Adrenal gland (tissue), 9 donors: ENCODE measurements at regions not wholly inside any gene's neighbourhood (a gene's known extent, or its start where the extent isn't known, plus 50 kb on each side); places are given as distances from the start of the nearest gene placed in this dataset.

Experiments used
- DNase-seq, 7 donors: peaks; one replicate each; pipeline ENCODE4 v3.0.0-alpha.2; 2019 to 2020
- H3K27ac ChIP-seq, 5 donors: fragments of 200-600 bp; sonication (generic) in 4 of 5; 1 replicate in 3 of 5; 2 replicates in 2 of 5; pipeline versions ENCODE4 v1.5.1 to v1.8.0; 2016 to 2020; ENCODE audit warnings: mild to moderate bottlenecking in 1 of 5
- H3K27me3 ChIP-seq: fragments of 200-600 bp; 2 replicates; pipeline ENCODE4 v1.8.0; 2021
- H3K36me3 ChIP-seq, 2 donors: fragments of 200-600 bp; replicated peaks in 1 of 2; 1 replicate in 1 of 2; 2 replicates in 1 of 2; pipeline versions ENCODE4 v1.5.1 to v1.8.0; 2018 to 2022
- H3K4me1 ChIP-seq, 2 donors: fragments of 200-600 bp; replicated peaks in 1 of 2; 1 replicate in 1 of 2; 2 replicates in 1 of 2; pipeline versions ENCODE4 v1.5.1 to v1.8.0; 2018 to 2021
- H3K4me3 ChIP-seq, 4 donors: fragments of 200-600 bp; sonication (generic) in 3 of 4; one replicate each; pipeline ENCODE4 v1.5.1; 2016 to 2018
- H3K9me3 ChIP-seq, 3 donors: fragments of 200-600 bp; sonication (generic) in 1 of 3; replicated peaks in 1 of 3; 1 replicate in 2 of 3; 2 replicates in 1 of 3; pipeline versions ENCODE4 v1.5.1 to v1.8.0; 2016 to 2021
- POLR2A ChIP-seq, 2 donors: fragments of 450-650 bp; IDR thresholded peaks; one replicate each; pipeline ENCODE4 v1.6.1; 2017; ENCODE audit warnings: antibody characterized with exemption in 2 of 2, mild to moderate bottlenecking in 2 of 2, moderate library complexity in 1 of 2
- WGBS, 4 donors: extraction: QIAGEN DNeasy Blood & Tissue Kit in 2 of 4; methylation state at CpG; one replicate each; pipeline versions ENCODE4 v1.1.5 to v1.1.7; 2013 to 2017; 5-methylcytosine and 5-hydroxymethylcytosine counted together
- intact Hi-C, 2 donors: fragments of 100-400 bp; cut with DNase I; formaldehyde crosslinking; loops; one replicate each; pipeline versions ENCODE4 v1.14.1 to v1.15.0; 2022 to 2023
- TF ChIP-seq, protein P1 (sequence below), 6 experiments: fragments of 450-650 bp in 4 of 6; fragments of 200-600 bp in 2 of 6; sonication (generic) in 1 of 6; IDR thresholded peaks; 1 replicate in 5 of 6; 2 replicates in 1 of 6; pipeline versions ENCODE4 v1.5.1 to v1.8.0; 2016 to 2021; ENCODE audit warnings: antibody characterized with exemption in 6 of 6, mild to moderate bottlenecking in 2 of 6, moderate library complexity in 1 of 6
- donor health status: healthy with polysubstance abuse.
- donor health status: Bipolar disorder and iron deficiency.
- donor health status: DM: yes; HTN: yes; CAD: no.
- donor health status: DM: no; HTN: no; CAD: no.
- donor health status: DM: no; HTN: no; CAD: no.

DNA sequence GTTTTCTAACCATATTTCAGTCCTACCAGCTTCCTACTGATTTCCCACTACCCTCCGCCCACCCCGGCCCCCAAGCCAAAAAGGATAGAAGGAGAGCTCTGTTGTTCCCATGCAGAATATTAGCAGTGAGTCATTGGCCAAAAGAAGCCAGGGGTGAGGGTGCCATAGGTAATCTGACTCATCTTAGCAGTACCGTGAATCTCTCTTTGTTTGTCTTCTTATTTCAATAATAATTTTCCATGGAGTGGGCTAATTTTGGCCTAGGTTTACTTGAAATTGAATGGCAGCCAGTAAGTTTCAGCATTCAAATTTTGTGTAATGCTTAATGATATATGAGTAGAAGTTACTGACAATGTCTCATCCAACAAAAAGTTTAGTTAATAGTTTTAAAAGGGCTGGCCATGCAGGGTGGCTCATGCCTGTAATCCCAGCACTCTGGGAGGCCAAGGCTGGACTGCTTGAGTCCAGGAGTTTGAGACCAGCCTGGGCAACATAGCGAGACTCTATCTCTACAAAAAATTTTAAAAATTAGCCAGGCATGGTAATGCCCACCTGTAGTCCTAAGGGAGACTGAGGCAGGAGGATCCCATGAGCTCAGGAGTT is 74.2 kb downstream of the C9orf152 start:
- no peaks in the 10 kb centered on the region for H3K9me3 ChIP-seq
- H3K36me3 ChIP-seq, result no peaks in the 10 kb centered on the region
- no peak overlapping the region for H3K27ac ChIP-seq
- H3K27me3 ChIP-seq, result no peaks in the 10 kb centered on the region
- no peak overlapping the region for H3K4me3 ChIP-seq
- no peak for DNase-seq
- intact Hi-C loops, result no loop called here
- no peak for TF ChIP-seq POLR2A (IDR thresholded peaks at IDR 0.05)
- TF ChIP-seq, protein P1, sequence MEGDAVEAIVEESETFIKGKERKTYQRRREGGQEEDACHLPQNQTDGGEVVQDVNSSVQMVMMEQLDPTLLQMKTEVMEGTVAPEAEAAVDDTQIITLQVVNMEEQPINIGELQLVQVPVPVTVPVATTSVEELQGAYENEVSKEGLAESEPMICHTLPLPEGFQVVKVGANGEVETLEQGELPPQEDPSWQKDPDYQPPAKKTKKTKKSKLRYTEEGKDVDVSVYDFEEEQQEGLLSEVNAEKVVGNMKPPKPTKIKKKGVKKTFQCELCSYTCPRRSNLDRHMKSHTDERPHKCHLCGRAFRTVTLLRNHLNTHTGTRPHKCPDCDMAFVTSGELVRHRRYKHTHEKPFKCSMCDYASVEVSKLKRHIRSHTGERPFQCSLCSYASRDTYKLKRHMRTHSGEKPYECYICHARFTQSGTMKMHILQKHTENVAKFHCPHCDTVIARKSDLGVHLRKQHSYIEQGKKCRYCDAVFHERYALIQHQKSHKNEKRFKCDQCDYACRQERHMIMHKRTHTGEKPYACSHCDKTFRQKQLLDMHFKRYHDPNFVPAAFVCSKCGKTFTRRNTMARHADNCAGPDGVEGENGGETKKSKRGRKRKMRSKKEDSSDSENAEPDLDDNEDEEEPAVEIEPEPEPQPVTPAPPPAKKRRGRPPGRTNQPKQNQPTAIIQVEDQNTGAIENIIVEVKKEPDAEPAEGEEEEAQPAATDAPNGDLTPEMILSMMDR (IDR thresholded peaks at IDR 0.05), result no peak
- peaks cover 0 to 2% of the 10 kb centered on the region in 2 donors for H3K4me1 ChIP-seq
- 72 to 80% (median 77%) methylated on average over 4 of the region's 4 CpGs for WGBS, 4 donors

- Histone ChIP-seq H3K27ac (no peak overlapping the region), H3K9me3 (no peaks in the 10 kb centered on the region), H3K4me3 (no peak overlapping the region), H3K27me3 (no peaks in the 10 kb centered on the region), H3K4me1 (no peaks in the 10 kb centered on the region), H3K36me3 (no peaks in the 10 kb centered on the region)
- no peak for DNase-seq
- intact Hi-C loops, result no loop called here
- 88 to 100% (median 92%) methylated on average over 1 of the region's 1 CpG for WGBS, 4 donors
- no peak for TF ChIP-seq POLR2A (IDR thresholded peaks at IDR 0.05)
- TF ChIP-seq, protein P1 (IDR thresholded peaks at IDR 0.05), result no peak
These were observed 72.1 kb downstream of the C9orf152 start for GRCh38 chr9:110135846-110136245.

- H3K27me3 ChIP-seq, result no peaks in the 10 kb centered on the region
- no peak overlapping the region for H3K4me3 ChIP-seq
- no peak for DNase-seq
- H3K4me1 ChIP-seq, result no peaks in the 10 kb centered on the region
- intact Hi-C loops, result no loop called here
- TF ChIP-seq, protein P1 (IDR thresholded peaks at IDR 0.05), result no peak
- TF ChIP-seq POLR2A (IDR thresholded peaks at IDR 0.05), result no peak
- H3K36me3 ChIP-seq, result no peaks in the 10 kb centered on the region
- peak overlapping the region in 1 of 5 donors; percentile 24 for H3K27ac ChIP-seq
- WGBS, 4 donors, result 82 to 88% (median 85%) methylated on average over 11 of the region's 11 CpGs
- H3K9me3 ChIP-seq, result no peaks in the 10 kb centered on the region
These were observed 71.2 kb downstream of the C9orf152 start for GRCh38 chr9:110136802-110137201.

DNA sequence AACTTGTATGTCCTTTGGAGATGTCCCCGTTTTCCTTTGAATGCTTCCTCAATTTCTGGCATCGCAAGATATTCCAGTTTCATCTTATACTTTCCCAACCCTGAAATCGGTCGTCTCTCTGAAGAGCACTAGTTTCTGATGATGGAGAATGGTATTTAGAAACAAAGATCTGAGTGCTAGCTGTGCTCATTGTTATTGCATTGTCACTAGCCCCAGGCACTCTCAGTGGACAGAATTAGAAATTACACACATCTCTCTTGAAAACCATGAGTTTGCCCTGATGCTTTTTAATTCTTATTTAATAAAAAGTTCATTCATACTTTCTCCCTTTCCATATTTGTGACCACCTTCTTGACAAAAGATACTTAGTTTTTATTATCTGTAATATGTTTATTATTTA is 67.7 kb downstream of the C9orf152 start:
- DNase-seq, result no peak
- no peaks in the 10 kb centered on the region for H3K36me3 ChIP-seq
- H3K27me3 ChIP-seq, result no peaks in the 10 kb centered on the region
- H3K4me3 ChIP-seq, result no peak overlapping the region
- H3K27ac ChIP-seq, result no peak overlapping the region
- WGBS, 4 donors, result 87 to 88% (median 88%) methylated on average over 4 of the region's 4 CpGs
- H3K4me1 ChIP-seq, result peaks cover 0 to 18% of the 10 kb centered on the region in 2 donors
- TF ChIP-seq POLR2A (IDR thresholded peaks at IDR 0.05), result no peak
- TF ChIP-seq, protein P1 (IDR thresholded peaks at IDR 0.05), result no peak
- H3K9me3 ChIP-seq, result no peaks in the 10 kb centered on the region
- intact Hi-C loops, result no loop called here
